GM13977 (cell line): ENCODE measurements at regions not wholly inside any gene's neighbourhood (a gene's known extent, or its start where the extent isn't known, plus 50 kb on each side); places are given as distances from the start of the nearest gene placed in this dataset.

Experiments
- DNase-seq: peaks from one replicate; pipeline ENCODE4 v3.0.0; 2012; ENCODE audit warnings: low spot score
- CTCF ChIP-seq: IDR thresholded peaks from 2 replicates; pipeline ENCODE4 v1.5.1; 2012; ENCODE audit warnings: mild to moderate bottlenecking, control low read depth; ENCODE audit not compliant: insufficient read depth; ENCODE audit errors: extremely low read depth, missing control alignments
- in situ Hi-C: fragments of 300-500 bp; cut with MboI; formaldehyde crosslinking; loops from one replicate; pipeline ENCODE4 v1.12.0; 2022; ENCODE audit warnings: low sequenced_read_pairs, low pct_unique_long_range_greater_than_20kb, mixed read lengths, inconsistent platforms; ENCODE audit not compliant: unreplicated experiment

- TF ChIP-seq CTCF = no peak
- in situ Hi-C loops = no loop called here
- DNase-seq = no peak
Observed at GRCh38 chr22:27113211-27113635, 455.8 kb downstream of the MIAT start.

DNA sequence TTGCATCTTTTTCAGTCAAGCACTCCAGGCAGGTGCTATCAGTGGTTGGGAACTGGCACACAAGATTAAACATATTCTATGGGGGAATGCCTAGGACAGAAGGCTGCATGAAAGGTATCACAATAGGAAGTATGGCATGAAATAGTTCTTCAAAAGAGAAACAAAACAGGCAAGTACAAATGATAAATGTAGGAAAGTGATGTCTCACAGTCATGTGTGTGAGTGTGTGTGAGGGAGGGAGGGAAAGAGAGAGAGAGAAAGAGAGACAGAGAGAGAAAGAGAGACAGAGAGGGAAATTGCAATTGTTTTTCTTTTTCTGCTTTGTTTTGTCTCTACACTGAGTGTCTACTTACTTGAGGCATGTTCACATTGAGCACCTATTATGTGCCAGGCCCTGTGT, 456.3 kb downstream of the MIAT start:
- DNase-seq = no peak
- no peak for TF ChIP-seq CTCF
- in situ Hi-C loops = no loop called here

- no peak for TF ChIP-seq CTCF
- in situ Hi-C loops = no loop called here
- no peak for DNase-seq
Observed at GRCh38 chr22:27114186-27114585, 456.8 kb downstream of the MIAT start.

GRCh38 chr22:27115410-27115809, 458.0 kb downstream of the MIAT start:
- in situ Hi-C loops = no loop called here
- TF ChIP-seq CTCF = no peak
- no peak for DNase-seq

DNA sequence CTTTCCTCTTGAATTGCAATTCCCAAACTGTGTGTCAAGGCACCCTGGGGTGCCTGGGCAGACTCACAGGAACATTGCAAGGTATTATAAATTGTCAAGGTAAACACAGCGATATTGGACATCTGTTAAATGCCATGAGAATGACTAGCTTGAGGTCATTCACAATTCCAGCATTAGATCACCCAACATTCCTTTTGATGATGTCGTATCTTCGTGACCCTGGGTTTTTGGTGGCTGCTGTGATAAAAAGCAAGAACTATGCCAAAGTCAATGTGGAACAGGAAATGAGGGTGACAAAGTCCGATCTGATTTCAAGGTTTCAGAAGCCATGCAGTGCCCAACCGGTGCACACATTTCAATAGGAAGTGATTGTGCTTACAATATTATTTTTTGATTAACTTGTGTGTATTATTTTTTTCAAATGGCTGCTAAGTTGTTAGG, 458.4 kb downstream of the MIAT start:
- in situ Hi-C loops = no loop called here
- no peak for DNase-seq
- TF ChIP-seq CTCF = no peak

GRCh38 chr22:27116312-27117086, 459.1 kb downstream of the MIAT start:
- no peak for TF ChIP-seq CTCF
- no peak for DNase-seq
- in situ Hi-C loops = no loop called here
